Germinal center (tissue), 1 donor: ENCODE measurements at regions not wholly inside any gene's neighbourhood (a gene's known extent, or its start where the extent isn't known, plus 50 kb on each side); places are given as distances from the start of the nearest gene placed in this dataset.
"Not testable (repeated sequence)": the region's sequence is repeated elsewhere in the genome, so short reads cannot be mapped to it uniquely, and the experiment has no call there.

Source experiments
- DNase-seq: peaks from one replicate; pipeline ENCODE4 v3.0.0; 2012; ENCODE audit warnings: mixed read lengths, low spot score

- DNase-seq: no peak
Measured at GRCh38 chr20:4344670-4345069, 95.6 kb upstream of the ADRA1D start.

GRCh38 chr20:4342609-4343008 is 93.5 kb upstream of the ADRA1D start:
- DNase-seq: no peak

GRCh38 chr20:4341804-4342485 is 92.9 kb upstream of the ADRA1D start:
- no peak for DNase-seq

GRCh38 chr20:4335722-4336121 is 86.6 kb upstream of the ADRA1D start:
- no peak for DNase-seq

GRCh38 chr20:4332121-4332860 is 83.2 kb upstream of the ADRA1D start:
- DNase-seq: no peak

- DNase-seq: no peak
Measured at GRCh38 chr20:4330011-4330410, 80.9 kb upstream of the ADRA1D start.

GRCh38 chr20:4329232-4329631 is 80.1 kb upstream of the ADRA1D start:
- no peak for DNase-seq

GRCh38 chr20:4328541-4328940 is 79.5 kb upstream of the ADRA1D start:
- DNase-seq: no peak

GRCh38 chr20:4327956-4328355 is 78.9 kb upstream of the ADRA1D start:
- DNase-seq: no peak

- no peak for DNase-seq
Measured at GRCh38 chr20:4326195-4327065, 77.3 kb upstream of the ADRA1D start.

GRCh38 chr20:4325548-4326187 is 76.6 kb upstream of the ADRA1D start:
- no peak for DNase-seq

- no peak for DNase-seq
Measured at GRCh38 chr20:4324611-4325243, 75.6 kb upstream of the ADRA1D start.

- DNase-seq: no peak
Measured at GRCh38 chr20:4322499-4322898, 73.4 kb upstream of the ADRA1D start.

GRCh38 chr20:4320291-4320690 is 71.2 kb upstream of the ADRA1D start:
- no peak for DNase-seq

GRCh38 chr20:4318891-4319290 is 69.8 kb upstream of the ADRA1D start:
- no peak for DNase-seq

- DNase-seq: not testable (repeated sequence)
Measured at GRCh38 chr20:4310616-4311015, 61.5 kb upstream of the ADRA1D start.

- no peak for DNase-seq
Measured at GRCh38 chr20:4306206-4306605, 57.1 kb upstream of the ADRA1D start.

GRCh38 chr20:4305091-4305490 is 56.0 kb upstream of the ADRA1D start:
- DNase-seq: no peak

GRCh38 chr20:4304601-4305000 is 55.5 kb upstream of the ADRA1D start:
- DNase-seq: no peak

- DNase-seq: no peak
Measured at GRCh38 chr20:4303136-4303535, 54.0 kb upstream of the ADRA1D start.

- DNase-seq: no peak
Measured at GRCh38 chr20:4300921-4301320, 51.8 kb upstream of the ADRA1D start.

GRCh38 chr20:4300401-4300800 is 51.3 kb upstream of the ADRA1D start:
- no peak for DNase-seq
